ENCODE measurements at regions not wholly inside any gene's neighbourhood (a gene's known extent, or its start where the extent isn't known, plus 50 kb on each side); places are given as distances from the start of the nearest gene placed in this dataset.
"Not testable (repeated sequence)": the region's sequence is repeated elsewhere in the genome, so short reads cannot be mapped to it uniquely, and the experiment has no call there.

GRCh38 chr12:38159591-38160317 is 156.8 kb upstream of the ALG10B start:
- no peak for DNase-seq

- no peak for DNase-seq
Observed at GRCh38 chr12:38160318-38161122, 156.1 kb upstream of the ALG10B start.

- DNase-seq = no peak
Observed at GRCh38 chr12:38161123-38162000, 155.2 kb upstream of the ALG10B start.

GRCh38 chr12:38162013-38162412 is 154.6 kb upstream of the ALG10B start:
- no peak for DNase-seq

GRCh38 chr12:38162708-38163441 is 153.7 kb upstream of the ALG10B start:
- no peak for DNase-seq

GRCh38 chr12:38163442-38163801 is 153.2 kb upstream of the ALG10B start:
- no peak for DNase-seq

GRCh38 chr12:38166225-38166624 is 150.3 kb upstream of the ALG10B start:
- DNase-seq = no peak

GRCh38 chr12:38175538-38175937 is 141.0 kb upstream of the ALG10B start:
- DNase-seq = no peak

- not testable (repeated sequence) for DNase-seq
Observed at GRCh38 chr12:38183617-38184016, 133.0 kb upstream of the ALG10B start.

GRCh38 chr12:38197286-38197685 is 119.3 kb upstream of the ALG10B start:
- not testable (repeated sequence) for DNase-seq

- DNase-seq = no peak
Observed at GRCh38 chr12:38201461-38202276, 114.9 kb upstream of the ALG10B start.

GRCh38 chr12:38204831-38205230 is 111.7 kb upstream of the ALG10B start:
- DNase-seq = no peak

- no peak for DNase-seq
Observed at GRCh38 chr12:38222011-38222410, 94.6 kb upstream of the ALG10B start.

GRCh38 chr12:38238328-38238727 is 78.2 kb upstream of the ALG10B start:
- DNase-seq = not testable (repeated sequence)

- no peak for DNase-seq
Observed at GRCh38 chr12:38253778-38254177, 62.8 kb upstream of the ALG10B start.

GRCh38 chr12:38258411-38258810 is 58.2 kb upstream of the ALG10B start:
- no peak for DNase-seq
